Activated naive CD8-positive, alpha-beta T cell treated with anti-CD3 and anti-CD28 coated beads, Interleukin-2, amount 50 U/mL, for 16 hours (primary cell): ENCODE measurements at regions not wholly inside any gene's neighbourhood (a gene's known extent, or its start where the extent isn't known, plus 50 kb on each side); places are given as distances from the start of the nearest gene placed in this dataset.
"Not testable (repeated sequence)": the region's sequence is repeated elsewhere in the genome, so short reads cannot be mapped to it uniquely, and the experiment has no call there.

Source experiments
- DNase-seq: peaks from one replicate; pipeline ENCODE4 v3.0.0-alpha.2; 2020; ENCODE audit warnings: low read depth, low spot score

DNA sequence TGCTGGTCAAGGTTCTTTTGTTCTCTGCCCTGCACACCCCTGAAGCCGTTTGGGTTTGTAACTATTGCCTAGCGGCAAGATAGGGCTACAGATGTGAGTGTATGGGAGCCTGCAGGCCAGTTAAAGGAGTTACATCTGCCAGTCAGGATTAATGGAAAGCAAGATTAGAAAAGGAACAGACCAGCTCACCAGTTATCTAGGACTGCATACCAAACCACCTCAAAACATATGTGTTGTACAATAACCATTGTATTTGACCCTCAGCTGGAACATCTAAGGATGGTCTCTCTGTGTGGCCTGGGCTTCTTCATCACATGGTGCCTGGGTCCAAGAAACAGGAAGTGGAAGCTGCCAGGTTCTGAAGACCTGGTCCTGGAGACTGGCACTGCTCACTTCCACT, 52.5 kb upstream of the FBXO28 start:
- DNase-seq, result no peak

DNA sequence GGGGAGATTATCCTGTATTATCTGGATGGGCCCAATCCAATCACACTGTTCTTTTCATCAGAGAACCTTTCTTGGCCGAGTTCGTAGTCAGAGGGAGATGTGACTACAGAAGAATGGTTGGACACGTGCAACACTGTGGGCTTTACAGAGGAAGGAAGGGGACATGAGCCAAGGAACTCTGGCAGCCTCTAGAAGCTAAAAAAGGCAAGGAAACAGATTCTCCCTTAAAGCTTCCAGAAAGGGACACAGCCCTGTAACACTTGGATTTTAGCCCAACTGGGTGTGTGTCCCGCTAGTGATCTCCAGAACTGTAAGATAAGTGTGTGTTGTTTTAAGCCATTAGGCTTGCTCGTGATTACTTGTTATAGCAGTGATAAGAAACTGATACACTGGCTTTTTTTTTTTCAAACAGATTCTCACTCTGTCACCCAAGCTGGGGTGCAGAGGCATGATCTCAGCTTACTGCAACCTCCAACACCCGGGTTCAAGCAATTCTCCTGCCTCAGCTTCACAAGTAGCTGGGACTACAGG, 53.9 kb upstream of the FBXO28 start:
- no peak for DNase-seq

DNA sequence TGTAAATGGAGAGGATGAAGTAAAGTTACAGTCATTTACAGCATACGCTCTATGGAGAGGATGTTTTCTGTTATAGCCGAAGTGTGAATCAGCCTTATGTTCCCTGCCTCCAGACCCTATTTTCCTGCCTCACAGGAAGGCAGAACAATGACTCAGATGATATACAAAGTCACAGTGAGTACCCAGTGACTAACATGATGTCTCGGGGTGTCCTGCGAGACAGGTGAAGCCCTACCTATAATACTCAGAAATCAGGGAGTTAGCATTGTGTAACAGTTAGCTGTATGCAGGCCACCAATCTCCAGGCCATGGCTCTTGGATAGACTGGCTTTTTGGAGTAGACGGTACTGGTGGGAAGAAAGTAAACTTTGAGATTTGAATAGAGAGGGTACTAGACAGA, 55.6 kb upstream of the FBXO28 start:
- no peak for DNase-seq

DNA sequence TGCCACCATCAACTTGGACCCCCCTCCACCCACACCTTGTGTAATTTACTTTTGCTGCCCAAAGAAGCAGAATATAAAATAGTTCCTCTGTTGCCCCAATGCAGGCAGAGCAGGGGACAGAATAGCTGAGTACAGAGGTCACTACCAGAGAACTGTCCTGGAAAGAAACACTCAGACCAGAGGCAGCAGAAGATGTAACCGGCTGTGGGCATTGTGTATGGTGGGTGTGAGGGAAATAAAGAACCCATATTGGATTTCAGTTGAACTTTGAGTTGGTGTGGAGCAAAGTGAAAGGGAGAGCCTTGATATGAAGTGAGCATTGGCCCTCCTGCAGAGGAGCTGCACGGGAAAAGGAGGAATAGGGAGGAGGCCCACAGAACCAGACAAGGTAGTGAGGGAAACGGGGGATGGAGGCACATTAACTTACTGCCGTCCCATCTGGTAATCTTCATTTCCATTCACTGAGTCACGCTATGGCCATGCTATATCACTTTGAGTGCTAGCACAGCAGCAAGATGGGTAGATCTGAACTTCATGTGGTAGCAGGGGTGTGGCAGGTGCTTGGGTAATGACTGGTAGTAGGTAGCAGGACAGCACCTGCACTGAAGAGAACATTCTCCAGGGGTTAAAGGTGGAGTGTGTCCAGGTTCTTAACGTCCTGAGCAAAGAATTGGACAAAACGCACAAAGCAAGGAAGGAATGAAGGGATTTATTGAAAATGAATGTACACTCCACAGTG, 56.3 kb upstream of the FBXO28 start:
- no peak for DNase-seq

DNA sequence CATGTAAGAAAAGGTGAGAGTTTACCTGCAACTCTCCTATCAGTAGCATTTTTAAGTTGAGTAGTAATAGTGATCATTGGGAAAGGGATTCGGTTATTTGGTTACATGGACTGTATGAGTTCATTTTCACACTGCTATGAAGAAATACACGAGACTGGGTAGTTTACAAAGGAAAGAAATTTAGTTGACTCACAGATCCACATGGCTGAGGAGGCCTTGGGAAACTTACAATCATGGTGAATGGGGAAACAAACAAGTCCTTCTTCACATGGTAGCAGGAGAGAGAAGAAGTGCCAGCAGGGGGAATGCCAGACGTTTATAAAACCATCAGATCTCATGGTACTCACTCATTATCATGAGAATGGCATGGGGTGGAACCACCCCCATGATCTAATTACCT, 59.3 kb upstream of the FBXO28 start:
- no peak for DNase-seq

DNA sequence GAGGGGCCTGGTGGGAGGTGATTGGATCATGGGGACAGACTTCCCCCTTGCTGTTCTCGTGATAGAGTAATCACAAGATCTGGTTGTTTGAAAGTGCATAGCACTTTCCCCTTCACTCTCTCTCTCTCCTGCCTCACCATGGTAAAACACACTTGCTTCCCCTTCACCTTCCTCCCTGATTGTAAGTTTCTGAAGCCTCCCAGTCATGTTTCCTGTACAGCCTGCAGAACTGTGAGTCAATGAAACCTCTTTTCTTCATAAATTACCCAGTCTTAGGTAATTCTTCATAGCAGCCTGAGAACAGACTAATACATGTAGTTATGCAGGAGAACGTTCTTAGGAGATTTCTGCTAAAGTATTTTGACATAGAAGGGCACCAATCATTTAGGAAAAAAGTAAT, 59.9 kb upstream of the FBXO28 start:
- DNase-seq, result no peak

DNA sequence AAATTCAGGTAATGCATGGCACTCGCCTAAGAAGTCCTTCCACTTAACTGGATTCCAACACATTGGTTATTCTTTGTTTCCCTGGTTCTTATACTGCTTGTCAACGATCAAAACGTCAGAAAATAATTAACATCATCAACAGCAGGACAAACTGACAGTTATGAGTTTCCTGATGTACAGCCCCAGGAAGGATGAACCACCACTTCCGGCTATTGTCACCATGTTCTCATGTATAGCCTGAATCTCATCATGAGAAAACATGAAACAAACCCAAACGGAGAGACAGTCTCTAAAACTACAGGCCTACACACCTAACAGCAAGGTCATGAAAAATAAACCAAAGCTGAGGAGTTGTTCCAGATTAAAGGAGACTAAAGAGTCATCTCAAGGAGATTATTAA, 60.5 kb upstream of the FBXO28 start:
- DNase-seq, result no peak

DNA sequence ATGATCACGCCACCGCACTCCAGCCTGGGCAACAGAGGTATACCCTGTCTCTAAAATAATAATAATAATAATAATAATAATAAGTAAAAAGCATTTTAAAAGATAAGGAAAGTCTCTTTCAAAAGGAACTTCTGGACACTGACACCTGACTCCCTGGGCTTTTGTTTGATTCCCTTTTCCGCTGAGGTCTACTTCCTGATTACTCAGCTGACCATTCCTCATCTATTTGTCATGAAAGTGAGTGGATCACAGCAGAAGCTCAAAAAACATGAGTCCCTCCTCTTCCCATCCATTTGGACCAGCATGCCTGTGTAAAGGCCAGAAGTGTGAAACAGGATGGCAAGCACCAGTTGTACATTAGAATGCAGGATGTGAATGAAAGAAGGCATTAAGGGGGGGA, 61.1 kb upstream of the FBXO28 start:
- no peak for DNase-seq

DNA sequence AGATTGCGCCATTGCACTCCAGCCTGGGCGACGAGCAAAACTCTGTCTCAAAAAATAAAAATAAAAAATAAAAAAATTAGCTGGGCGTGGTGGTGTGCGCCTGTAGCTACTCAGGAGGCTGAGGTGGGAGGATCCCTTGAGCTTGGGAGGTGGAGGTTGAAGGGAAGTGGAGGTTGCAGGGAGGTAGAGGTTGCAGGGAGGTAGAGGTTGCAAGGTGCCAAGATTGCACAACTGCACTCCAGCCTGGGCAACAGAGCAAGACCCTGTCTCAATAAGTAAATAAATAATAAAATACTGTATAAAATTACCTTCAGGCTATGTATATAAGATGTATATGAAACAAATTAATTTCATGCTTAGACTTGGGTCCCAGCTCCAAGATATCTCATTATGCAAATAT, 62.1 kb upstream of the FBXO28 start:
- not testable (repeated sequence) for DNase-seq

DNA sequence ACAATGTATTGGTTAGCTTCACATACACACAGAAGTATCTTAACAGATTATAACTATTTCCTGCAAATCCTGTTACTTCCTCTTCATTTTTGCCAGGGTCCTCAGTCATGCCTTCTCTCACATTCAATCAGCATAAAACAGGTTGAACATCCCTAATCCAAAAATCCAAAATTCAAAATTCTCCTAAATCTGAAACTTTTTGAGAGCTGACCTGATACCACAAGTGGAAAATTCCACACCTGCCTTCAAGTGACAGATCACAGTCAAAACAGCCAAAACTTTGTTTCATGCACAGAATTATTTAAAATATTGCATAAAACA, 62.9 kb upstream of the FBXO28 start:
- no peak for DNase-seq

DNA sequence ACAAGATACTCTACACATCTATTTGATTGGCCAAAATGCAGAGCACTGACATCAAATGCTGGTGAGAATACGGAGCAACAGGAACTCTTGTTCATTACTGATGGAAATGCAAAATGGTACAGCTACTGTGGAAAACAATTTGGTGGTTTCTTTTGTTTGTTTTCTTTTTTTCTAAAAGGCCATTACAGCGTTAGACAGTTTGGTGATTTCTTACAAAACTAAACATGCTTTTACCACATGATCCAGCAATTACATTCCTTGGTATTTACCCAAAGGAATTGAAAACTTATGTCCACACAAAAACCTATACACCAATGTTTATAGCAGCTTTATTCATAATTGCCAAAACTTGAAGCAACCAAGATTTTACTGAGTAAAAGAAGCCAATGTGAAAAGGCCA, 66.4 kb upstream of the FBXO28 start:
- DNase-seq, result no peak

DNA sequence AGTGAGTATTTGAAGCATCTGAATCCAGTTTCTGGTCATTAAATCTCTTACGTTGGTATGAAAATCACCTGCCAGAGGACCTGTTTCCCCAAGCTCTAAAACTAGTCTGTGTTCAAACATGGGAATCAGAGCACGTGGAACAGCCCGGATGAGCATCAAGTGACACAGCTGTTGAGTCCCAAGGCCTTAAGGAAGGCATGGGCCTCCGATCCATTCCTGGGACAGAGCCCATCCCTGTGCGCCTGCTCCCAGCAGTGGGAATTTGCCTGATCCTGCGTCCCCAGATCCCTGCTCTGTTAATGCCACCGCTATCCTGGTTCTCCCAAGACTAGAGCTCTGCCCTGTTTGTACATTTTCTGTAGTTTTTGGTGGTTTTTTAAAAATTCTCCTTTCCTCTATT, 68.4 kb upstream of the FBXO28 start:
- no peak for DNase-seq

DNA sequence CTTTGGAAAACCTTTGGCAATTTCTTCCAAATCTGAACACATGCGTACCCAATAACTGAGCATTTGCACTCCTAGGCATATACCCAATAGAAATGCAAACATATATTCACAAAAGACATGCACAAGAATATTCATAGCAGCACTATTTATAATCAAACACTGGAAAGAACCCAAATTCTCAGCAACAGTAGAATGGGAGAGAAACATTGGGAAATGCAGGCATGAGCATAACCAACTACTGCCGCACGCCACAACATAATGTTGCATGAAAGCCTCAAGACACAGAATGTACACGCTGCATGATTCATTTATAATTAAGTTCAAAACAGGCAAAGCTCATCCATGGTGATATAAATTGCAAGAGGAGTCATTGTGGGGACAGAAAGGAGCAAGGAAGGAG, 69.5 kb upstream of the FBXO28 start:
- DNase-seq, result no peak

DNA sequence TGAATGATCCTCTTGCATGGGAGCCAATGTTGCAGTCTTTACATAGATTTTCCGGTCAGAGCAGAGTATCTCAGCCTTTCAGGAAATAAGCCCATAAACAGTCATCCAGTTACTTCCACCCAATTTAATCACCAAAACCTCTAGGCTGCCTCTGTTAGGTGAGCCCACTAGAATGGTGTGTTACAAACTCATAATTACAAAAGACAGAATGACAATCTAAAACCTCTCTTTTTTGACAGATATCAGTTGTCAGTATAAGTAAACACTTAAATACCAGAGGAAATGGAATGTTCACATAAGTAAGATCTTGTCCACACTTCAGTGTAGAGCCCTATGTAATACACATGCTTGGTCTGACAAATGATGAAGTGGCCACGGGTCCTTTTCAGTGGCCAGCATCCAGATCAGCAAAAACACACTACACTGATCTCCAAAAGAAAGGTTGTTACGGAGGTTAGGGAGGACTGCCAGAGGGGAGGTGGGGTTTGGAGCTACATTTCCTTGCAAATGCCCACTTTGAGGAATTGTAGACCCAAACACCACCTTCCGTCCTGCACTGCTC, 71.3 kb upstream of the FBXO28 start:
- no peak for DNase-seq

DNA sequence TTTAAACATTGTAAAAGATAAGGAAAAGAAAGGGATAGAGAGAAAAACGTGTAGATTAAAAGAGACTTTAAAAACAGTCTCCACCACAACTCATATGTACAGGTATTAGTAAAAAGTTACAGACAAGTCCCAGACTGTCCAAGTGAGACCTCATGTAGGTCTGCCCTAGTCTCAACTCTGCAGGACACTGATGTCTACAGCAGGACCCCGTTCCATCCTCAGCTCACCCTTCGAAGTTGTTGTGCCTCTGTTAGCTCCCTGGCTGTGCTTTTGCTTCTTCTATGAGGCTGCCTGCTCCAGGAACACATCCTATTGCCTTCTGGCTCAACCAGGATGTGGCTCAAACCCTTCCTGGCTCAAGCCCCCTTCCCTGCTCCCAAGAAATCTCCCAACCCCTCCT, 72.9 kb upstream of the FBXO28 start:
- no peak for DNase-seq

DNA sequence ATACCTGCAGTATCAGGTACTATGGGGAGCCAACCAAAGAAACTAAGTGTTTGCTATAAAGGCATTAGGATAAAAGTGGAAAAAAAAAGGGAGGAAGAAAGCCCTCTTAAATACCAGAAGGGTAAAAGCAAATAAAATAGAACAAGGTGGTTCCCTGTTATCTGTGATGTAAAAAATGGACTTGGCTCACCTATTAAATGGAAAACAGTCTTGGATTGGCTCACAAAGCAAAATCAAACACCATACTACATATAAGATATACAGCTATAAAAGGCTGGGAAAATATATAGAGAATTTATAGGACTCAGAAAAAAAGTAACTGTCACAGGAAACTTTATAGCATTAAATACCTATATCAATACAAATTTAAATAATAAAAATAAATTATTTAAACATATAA, 73.5 kb upstream of the FBXO28 start:
- DNase-seq, result not testable (repeated sequence)

DNA sequence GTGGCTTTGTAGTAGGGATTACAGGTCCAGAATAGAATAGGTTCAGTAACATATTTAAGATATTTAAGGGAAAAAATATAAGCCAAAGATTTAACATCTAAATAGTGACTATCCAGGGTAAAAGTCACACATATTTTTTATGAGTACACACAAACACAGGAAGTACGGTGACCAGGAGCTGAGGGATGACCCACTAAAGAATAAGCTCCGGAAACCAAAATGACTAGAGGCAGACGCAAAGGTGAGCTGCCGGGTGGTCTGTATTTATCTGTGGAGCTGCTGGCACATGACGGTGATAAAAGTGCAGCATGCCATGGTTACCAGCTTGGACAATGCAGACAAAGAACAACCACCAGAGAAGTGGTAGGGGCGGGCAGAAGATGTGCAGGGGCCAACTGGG, 73.9 kb upstream of the FBXO28 start:
- not testable (repeated sequence) for DNase-seq

DNA sequence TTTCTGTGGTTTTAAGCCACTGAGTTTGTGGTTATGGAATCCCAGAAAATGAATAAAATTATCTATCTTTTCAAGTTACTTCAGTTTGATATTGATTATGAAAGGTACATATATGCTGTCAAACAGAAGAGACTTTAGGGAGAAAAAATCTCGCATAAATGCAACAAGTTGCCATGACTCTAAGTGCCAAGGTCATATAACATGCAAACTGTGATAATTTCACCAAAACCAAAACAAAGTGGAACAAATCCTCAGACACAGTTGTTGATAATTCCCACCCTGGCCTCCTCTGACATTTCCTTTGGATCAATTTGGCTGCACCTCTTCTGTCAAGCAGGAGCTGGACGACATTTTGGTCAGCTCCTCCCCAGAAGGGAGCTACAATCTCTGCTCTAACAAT, 75.1 kb upstream of the FBXO28 start:
- not testable (repeated sequence) for DNase-seq

DNA sequence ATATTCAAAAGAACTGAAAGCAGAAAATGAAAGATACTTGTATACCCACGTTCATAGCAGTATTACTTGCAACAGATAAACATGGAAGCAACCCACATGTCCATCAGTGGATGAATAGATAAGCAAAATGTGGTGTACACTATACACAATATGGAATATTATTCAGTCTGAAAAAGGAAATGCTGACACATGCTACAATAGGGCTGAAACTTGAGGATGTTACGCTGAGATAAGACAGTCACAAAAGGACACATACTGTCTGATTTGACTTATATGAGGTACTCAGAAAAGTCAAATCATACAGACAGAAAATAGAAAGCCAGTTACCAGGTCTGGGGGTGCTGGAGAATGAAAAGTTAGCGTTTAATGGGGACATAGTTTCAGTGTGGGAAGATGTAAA, 76.5 kb upstream of the FBXO28 start:
- DNase-seq, result not testable (repeated sequence)

DNA sequence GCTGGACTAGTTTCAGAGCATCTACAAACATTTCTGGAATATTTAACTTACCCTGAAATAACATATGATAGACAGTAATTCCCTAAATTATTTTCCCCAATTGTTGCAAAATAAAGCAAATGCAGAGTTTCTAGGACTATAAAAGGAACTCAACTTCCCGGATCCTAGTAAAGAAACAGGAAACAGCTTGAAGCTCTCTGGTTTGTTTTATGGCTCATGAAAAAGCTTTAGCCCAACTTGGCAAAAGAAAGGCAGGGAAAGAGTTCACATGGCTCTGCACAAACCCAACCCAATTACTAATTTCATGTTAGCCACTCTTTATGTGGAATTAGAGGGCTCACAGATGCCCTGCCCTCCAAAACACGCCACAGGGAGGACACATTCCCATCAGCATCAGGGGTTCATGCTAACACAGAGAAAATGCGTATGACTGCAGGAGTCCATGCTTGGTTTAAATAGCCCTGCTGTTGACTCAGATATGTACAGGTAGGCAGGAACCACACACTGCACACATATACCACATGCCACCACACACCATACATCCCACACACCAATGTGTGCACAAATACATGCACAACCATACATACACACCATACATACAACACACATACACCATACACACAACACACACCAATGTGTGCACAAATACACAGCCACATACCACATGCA, 81.2 kb upstream of the FBXO28 start:
- not testable (repeated sequence) for DNase-seq

DNA sequence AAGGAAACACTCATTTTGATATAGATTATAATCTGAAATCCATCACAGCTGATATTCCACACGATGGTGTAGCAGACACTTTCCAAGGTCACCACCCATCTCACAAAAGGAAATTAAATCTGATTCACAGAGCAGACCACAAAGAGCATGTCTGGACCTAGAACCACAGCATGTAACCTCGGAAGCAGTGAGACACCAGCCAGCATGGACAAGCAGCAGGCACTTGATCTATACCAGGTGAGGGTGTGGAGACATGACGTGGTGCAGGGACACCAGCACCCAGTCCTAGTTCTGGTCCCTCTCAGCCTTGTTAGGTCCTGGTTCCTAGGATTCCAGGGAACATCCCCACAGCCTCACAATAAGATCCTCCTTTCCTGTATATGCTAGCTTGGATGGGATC, 81.9 kb upstream of the FBXO28 start:
- DNase-seq, result not testable (repeated sequence)

DNA sequence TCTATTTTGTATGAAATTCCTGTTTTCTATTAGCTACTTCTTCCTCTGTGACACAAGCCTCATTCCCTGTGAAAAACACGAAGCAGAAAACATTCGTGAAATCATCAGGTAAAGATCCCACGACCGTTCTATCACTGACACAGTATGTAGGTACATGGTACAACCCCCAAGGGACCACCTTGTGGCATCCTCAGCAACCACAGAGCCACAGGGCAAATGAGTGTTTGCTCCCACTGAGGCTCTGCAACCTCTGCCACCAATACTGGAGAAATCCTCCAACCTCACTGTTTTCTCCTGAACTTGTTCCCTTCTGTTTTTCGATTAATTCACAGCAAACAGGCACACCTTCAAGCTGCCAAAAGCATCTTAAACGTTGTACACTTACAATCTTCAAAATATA, 83.7 kb upstream of the FBXO28 start:
- not testable (repeated sequence) for DNase-seq
